KG1 (cell line): ENCODE measurements at regions not wholly inside any gene's neighbourhood (a gene's known extent, or its start where the extent isn't known, plus 50 kb on each side); places are given as distances from the start of the nearest gene placed in this dataset.

Experiments
- DNase-seq: peaks from one replicate; lab custom pipeline; 2025; lab: John Stamatoyannopoulos, UW

DNA sequence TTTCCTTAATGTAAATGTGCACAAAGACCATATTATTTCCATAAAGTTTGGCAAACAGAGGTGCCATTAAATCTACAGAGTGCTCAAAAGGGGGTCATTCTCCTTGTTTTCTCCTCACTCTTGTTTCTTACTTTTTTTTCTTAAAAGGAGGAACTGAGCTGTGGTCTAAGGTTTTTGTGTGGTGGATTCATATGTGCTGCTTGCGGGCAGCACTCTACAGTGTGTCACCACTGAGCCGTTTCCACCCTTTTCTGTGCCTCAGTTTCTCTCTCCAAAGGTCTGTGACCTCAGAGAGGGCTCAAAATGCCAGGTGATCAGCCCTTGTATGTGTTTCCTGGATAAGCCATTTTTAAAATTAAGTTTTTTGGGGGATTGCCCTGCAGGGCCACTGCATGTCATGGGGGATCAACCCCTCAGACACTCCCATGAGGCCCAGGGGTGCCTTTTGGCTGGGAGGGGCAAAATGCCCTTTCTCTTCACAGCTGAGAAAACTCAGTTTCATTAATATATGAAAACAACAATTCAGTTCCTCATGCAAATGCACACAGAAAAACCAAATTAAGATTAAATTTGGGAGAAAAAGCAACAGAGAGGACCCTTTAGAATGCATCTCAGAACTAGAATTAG lies 56.9 kb upstream of the VOPP1 start:
- no peak for DNase-seq

DNA sequence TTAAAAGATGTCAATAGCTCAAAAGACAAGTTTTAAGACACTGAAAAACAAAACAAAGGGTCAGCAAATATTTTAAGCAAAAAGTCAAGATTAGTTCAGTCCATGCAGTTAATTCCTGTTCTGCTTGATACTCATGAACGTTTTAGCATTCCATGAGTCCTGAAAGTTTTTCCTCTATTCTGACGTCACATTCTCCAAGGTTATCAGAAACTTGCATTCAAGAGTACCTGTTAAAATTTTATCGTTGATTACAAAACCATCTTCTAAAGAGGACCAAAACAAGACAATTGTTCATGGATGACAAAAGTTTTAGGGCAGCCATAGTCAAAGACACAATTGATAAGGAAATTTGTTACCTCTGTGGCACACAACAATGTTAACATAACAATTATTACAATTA lies 52.5 kb upstream of the VOPP1 start:
- DNase-seq: no peak

DNA sequence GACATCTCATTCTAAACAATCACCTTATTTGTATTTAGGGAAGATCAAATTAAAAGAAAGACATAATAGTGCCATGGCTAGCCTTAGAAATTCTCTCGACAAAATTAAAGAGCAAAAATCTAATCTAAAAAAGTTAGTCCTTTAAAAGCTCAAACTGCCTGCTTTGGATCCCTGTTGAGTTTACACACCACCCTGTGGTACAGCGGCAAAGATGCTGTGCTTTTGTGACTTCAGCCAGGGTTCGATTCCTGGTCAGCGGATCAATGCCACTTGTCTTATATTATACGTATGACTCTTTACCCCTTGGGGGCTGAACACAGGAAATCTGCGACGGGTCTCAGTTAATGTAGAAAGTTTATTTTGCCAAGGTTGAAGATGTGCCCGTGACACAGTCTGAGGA lies 51.3 kb upstream of the VOPP1 start:
- no peak for DNase-seq

DNA sequence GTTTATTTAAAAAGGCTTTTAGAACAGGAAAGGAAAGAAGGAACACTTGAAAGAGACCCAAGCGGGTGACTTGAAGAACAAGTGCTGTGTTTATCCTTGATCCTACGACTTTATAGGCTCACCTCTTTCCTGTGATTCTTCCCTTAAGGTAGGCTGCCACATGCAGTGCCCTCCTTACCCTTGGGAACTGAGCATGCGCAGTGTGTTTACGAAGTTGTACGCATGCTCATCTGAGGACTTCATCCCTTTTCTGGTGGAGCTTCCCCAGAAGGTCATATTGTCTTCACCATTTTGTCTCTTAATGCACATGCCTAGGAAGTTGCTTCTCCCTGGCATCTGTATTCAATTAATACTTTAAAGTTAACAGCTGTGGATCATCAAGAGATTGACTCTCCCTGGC lies 49.9 kb upstream of the VOPP1 start:
- DNase-seq: no peak
